Central memory CD8-positive, alpha-beta T cell (primary cell): ENCODE measurements at regions not wholly inside any gene's neighbourhood (a gene's known extent, or its start where the extent isn't known, plus 50 kb on each side); places are given as distances from the start of the nearest gene placed in this dataset.

Experiments
- ATAC-seq: fragments of 150-1000 bp; cut with Tn5 transposase; replicated peaks from 2 replicates; pipeline ENCODE4 v1.10.0; 2022; ENCODE audit warnings: mild to moderate bottlenecking, moderate FRiP score, moderate number of reproducible peaks; ENCODE audit not compliant: poor library complexity, severe bottlenecking; ENCODE audit errors: extremely low read depth
- DNase-seq, 2 donors: peaks; one replicate each; pipeline ENCODE4 v3.0.0; 2021; ENCODE audit warnings: low spot score in 2 of 2
- H3K27ac Mint-ChIP-seq: one replicate; pipeline ENCODE4 v1.8.0; 2022; ENCODE audit warnings: low read depth, mild to moderate bottlenecking, moderate library complexity, mixed read lengths
- H3K27me3 Mint-ChIP-seq: one replicate; pipeline ENCODE4 v1.8.0; 2022; ENCODE audit warnings: mixed read lengths
- H3K36me3 Mint-ChIP-seq: one replicate; pipeline ENCODE4 v1.8.0; 2022; ENCODE audit warnings: mild to moderate bottlenecking, moderate library complexity, mixed read lengths; ENCODE audit not compliant: insufficient read depth
- H3K4me1 Mint-ChIP-seq: one replicate; pipeline ENCODE4 v1.8.0; 2022; ENCODE audit warnings: mixed read lengths
- H3K4me3 Mint-ChIP-seq: one replicate; pipeline ENCODE4 v1.8.0; 2022; ENCODE audit warnings: mild to moderate bottlenecking, moderate library complexity, mixed read lengths
- H3K9me3 Mint-ChIP-seq: one replicate; pipeline ENCODE4 v1.8.0; 2022; ENCODE audit warnings: mixed read lengths

DNA sequence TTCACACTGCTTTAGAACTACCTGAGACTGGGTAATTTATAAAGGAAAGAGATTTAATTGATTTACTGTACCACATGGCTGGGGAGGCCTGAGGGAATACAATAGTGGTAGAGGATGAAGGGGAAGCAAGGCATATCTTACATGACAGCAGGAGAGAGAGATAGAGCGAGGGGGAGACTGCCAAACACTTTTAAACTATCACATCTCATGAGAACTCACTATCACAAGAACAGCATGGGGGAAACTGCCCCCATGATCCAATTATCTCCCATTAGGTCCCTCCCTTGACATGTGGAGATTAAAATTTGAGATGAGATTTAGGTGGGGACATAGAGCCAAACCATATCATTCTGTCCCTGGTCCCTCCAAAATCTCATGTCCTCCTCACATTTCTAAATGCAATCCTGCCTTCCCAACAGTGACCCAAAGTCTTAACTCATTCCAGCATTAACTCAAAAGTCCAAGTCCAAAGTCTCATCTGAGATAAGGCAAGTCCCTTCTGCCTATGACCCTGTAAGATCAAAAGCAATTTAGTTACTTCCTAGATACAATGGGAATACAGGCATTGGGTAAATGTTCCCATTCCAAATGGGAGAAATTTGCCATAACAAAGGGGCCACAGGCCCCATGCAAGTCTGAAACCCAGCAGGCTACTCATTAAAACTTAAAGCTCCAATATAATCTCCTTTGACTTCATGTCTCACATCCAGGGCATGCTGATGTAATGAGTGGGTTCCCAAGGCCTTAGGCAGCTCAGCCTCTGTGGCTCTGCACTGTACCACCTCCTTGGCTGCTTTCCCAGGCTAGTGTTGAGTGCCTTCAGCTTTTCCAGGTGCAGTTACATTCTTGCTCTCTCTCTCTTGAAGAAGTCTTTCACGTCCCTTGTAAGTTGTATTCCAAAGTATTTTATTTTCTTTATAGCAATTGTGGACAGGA, 481.7 kb upstream of the TGFBR2 start:
- Mint-ChIP-seq H3K4me3 (no peak overlapping the region), H3K36me3 (peaks cover 2% of the 10 kb centered on the region), H3K27ac (no peak overlapping the region), H3K9me3 (peaks cover 5% of the 10 kb centered on the region), H3K4me1 (no peaks in the 10 kb centered on the region), H3K27me3 (peaks cover 18% of the 10 kb centered on the region)
- ATAC-seq (no peak), DNase-seq (no peak)

DNA sequence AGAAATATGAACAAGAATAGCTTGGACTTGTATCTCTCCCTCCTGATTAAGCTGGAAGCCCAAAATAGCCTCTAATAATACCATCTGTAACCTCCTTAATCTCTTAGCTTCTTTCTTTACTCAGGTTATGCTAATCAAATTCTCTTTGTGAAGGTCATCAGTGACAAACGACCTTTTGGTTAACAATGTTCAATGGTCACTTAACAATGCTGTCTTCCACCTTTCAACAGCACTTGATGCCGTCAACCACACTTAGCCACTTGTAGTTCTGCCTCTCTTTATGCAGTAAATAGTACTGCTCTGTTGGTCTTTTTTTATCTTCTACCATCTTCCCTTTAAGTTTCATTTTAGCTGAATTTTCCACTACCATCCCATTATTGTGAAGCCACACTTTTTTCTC, 476.6 kb upstream of the TGFBR2 start:
- H3K27ac Mint-ChIP-seq: no peak overlapping the region
- H3K4me1 Mint-ChIP-seq: no peaks in the 10 kb centered on the region
- peaks cover 2% of the 10 kb centered on the region for H3K36me3 Mint-ChIP-seq
- peaks cover 5% of the 10 kb centered on the region for H3K9me3 Mint-ChIP-seq
- DNase-seq: no peak
- no peak for ATAC-seq
- no peak overlapping the region for H3K4me3 Mint-ChIP-seq
- H3K27me3 Mint-ChIP-seq: peaks cover 14% of the 10 kb centered on the region

DNA sequence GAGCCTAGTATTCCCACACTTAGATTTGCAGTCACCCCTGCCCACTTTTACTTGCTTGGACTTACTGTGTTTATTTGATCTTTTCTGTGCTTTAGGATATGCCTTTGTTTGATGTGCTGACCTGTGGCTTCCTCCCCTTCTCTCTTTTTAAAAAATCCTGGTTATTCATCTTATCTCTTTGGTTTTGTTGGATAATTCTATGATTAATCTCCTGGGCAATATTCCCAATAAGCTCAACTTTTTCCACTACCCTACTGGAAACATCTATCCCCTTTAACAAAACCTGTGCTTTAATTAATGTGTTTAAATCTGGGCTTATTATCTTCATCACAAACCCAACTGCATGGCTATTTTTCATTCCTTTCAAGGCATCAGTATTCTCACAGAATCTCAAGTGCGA, 476.0 kb upstream of the TGFBR2 start:
- peaks cover 20% of the 10 kb centered on the region for H3K27me3 Mint-ChIP-seq
- no peaks in the 10 kb centered on the region for H3K4me1 Mint-ChIP-seq

DNA sequence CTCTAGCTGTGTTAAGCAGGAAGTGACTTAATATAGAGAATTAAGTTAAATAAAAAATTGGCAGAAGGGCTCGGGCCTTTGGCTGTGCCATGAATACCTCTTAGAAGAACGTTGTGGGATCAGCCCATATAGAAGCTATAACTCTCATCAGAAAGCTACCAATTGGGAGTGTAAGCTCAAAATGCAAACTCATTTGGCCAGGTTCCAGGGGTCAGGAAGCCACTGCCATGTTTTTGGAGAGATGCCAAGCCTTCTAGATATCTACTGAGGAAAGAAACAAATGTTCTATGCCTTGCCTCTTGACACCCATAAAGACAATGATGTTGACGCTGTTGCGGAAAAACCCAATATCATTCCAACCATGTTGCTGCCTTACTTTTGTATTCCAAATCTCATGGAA, 475.2 kb upstream of the TGFBR2 start:
- Mint-ChIP-seq H3K9me3 (peaks cover 5% of the 10 kb centered on the region), H3K36me3 (peaks cover 2% of the 10 kb centered on the region), H3K4me3 (no peak overlapping the region), H3K27me3 (peaks cover 25% of the 10 kb centered on the region), H3K27ac (no peak overlapping the region), H3K4me1 (no peaks in the 10 kb centered on the region)
- DNase-seq (no peak), ATAC-seq (no peak)

More for the DNA sequence above, 476.0 kb upstream of the TGFBR2 start:
- ATAC-seq: no peak
- Mint-ChIP-seq H3K9me3 (peaks cover 5% of the 10 kb centered on the region), H3K27ac (no peak overlapping the region), H3K36me3 (peaks cover 2% of the 10 kb centered on the region), H3K4me3 (no peak overlapping the region)
- no peak for DNase-seq

DNA sequence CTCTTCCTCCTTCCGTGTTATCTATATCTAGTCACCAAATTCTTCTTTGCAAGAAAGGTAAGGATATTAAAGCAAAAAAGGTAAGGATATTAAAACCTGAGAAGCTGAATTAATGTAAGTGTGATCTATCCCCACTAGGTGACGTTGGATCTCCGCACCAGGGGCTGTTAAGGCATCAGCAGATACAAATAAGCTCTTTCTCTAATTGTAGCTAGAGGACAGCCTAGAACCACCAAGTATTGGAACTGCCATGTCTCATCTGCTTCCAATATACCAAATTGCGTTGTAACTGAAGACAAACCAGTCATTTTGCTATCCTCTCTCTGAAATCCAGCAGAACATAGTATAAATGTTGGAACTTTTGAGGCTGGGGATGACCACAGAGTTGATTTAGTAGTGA, 471.2 kb upstream of the TGFBR2 start:
- Mint-ChIP-seq H3K4me1 (no peaks in the 10 kb centered on the region), H3K36me3 (no peaks in the 10 kb centered on the region), H3K27ac (no peak overlapping the region), H3K4me3 (no peak overlapping the region), H3K9me3 (no peaks in the 10 kb centered on the region), H3K27me3 (peaks cover 20% of the 10 kb centered on the region)
- ATAC-seq (no peak), DNase-seq (no peak)

DNA sequence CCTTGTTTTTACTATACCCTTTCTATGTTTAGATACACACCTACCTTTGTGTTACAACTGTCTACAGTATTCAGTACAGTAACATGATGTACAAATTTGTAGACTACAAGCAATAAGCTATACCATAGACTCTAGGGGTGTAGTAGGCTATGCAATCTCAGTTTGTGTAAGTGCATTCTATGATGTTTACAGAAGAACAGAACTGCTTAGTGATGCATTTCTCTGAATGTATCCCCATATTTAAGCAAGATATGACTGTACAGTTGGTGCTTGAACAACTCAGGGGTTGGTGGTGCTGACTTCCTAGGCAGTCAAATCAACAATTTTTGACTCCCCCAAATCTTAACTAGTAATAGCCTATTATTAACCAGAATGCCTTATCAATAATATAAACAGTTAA, 467.1 kb upstream of the TGFBR2 start:
- Mint-ChIP-seq H3K27me3 (peaks cover 20% of the 10 kb centered on the region), H3K9me3 (no peaks in the 10 kb centered on the region), H3K27ac (no peak overlapping the region), H3K36me3 (no peaks in the 10 kb centered on the region), H3K4me3 (no peak overlapping the region), H3K4me1 (no peaks in the 10 kb centered on the region)
- DNase-seq (no peak), ATAC-seq (no peak)

DNA sequence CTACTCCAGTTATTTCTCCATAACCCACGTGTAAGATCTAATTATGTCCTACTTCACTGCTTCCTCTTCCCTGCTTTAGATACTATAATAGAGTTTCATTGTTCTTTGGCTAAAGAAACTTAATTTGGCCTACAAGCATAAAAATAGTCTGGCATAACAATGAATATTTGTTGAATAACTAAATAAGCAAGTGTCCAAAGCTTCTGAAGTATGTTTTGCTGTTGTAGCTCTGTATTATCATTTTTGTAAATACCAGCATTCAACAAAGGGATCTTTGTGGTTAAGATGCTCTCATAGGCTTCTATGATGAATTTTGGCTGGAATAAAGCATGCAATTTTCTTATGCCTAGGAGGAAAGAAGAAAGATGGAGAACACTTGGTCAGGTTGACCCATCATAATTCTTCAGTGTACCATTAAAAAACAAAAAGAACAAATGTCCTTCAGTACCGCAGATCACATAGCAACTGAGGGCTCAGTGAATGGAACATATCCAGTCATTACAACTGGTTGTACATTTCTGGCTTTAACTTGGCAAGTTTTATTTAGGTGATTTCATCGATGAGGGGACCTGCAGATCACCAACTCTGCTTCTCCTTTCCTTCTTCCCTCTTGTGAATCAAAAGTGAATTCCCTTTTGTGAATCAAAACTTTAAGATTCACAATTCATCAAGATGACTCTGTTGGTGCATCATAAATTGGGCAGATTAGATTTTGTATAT, 465.9 kb upstream of the TGFBR2 start:
- Mint-ChIP-seq H3K36me3 (no peaks in the 10 kb centered on the region), H3K4me1 (no peaks in the 10 kb centered on the region), H3K27me3 (peaks cover 11% of the 10 kb centered on the region), H3K4me3 (no peak overlapping the region), H3K27ac (no peak overlapping the region), H3K9me3 (no peaks in the 10 kb centered on the region)
- DNase-seq: no peak
- no peak for ATAC-seq

DNA sequence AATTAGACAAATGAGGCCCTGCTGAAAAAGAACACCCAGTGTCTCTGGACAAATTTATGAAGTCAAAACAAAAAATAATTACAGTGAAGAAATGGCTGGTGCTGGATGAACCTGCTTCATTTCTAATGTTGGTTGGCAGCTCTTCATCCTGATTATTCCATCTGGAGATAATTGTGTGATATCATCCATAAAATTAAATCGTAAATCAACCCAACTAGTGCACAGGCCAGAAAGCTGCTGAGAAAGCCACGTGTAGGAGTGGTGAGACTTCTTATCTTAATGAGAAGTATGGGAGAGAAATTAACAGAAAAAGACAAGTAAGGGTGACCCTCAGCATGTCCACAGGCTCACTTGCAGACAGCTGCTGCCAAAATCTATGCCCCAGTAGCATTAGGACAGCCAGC, 465.2 kb upstream of the TGFBR2 start:
- Mint-ChIP-seq H3K4me1 (no peaks in the 10 kb centered on the region), H3K9me3 (no peaks in the 10 kb centered on the region), H3K27ac (no peak overlapping the region), H3K27me3 (peaks cover 6% of the 10 kb centered on the region), H3K36me3 (no peaks in the 10 kb centered on the region), H3K4me3 (no peak overlapping the region)
- DNase-seq: no peak
- no peak for ATAC-seq

DNA sequence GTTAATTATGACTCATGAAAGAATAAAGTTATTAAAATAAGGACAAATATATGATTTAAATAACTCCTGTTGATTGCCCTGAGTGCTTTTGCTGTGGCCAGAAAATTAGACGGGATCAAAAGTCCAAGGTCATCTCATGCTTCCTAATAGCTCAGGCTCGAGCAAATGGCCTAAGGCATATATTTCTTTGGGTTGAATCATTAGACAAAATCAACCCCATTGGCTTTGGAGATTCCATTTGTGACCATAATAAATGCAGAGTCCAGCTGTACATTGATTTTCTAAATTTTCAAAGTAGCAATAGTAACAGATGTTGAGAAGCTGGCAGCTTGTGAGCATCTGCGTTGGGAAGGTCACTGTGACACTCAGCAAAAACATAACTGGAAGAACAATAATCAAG, 464.5 kb upstream of the TGFBR2 start:
- Mint-ChIP-seq H3K27ac (no peak overlapping the region), H3K4me3 (no peak overlapping the region), H3K27me3 (no peaks in the 10 kb centered on the region), H3K9me3 (no peaks in the 10 kb centered on the region), H3K36me3 (no peaks in the 10 kb centered on the region), H3K4me1 (no peaks in the 10 kb centered on the region)
- DNase-seq (no peak), ATAC-seq (no peak)

DNA sequence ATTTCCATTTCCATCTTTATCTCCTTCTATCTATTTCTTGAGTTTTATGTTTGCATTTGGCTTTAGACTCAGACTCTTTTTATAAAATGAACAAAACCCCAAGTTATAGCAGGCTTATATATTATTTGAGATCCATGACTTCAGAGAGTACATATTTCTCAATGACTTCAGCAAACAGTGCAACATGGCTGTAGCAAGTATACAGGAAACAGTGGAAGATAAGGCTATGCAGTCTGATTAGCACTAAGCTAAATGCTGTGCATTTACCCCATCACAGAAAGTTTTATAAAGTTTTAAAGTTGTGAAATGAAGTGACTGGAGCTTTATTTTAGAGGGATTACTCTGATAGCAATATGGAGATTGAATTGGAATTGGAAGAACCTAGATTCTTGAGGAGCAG, 463.5 kb upstream of the TGFBR2 start:
- Mint-ChIP-seq H3K27ac (no peak overlapping the region), H3K4me3 (no peak overlapping the region), H3K9me3 (no peaks in the 10 kb centered on the region), H3K36me3 (no peaks in the 10 kb centered on the region), H3K27me3 (no peaks in the 10 kb centered on the region), H3K4me1 (no peaks in the 10 kb centered on the region)
- ATAC-seq (no peak), DNase-seq (no peak)

DNA sequence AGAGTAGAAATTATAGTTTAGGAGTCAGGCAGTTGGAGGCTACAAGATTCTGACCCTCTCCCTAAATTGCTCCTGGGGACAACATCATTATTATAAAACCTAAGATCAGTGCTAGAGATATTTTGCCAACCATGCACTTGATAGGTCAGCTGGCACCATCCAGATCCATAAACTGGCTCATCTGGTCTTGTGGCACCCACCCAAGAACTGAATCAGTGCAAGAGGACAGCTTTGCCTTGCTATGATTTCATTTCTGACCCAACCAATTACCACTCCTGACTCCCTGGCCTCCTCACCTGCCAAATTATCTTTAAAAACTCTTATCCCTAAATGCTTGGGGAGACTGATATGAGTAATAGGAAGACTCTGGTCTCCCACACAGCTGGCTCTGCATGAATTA, 461.1 kb upstream of the TGFBR2 start:
- H3K36me3 Mint-ChIP-seq: no peaks in the 10 kb centered on the region
- no peaks in the 10 kb centered on the region for H3K4me1 Mint-ChIP-seq
- H3K27ac Mint-ChIP-seq: no peak overlapping the region
- no peaks in the 10 kb centered on the region for H3K9me3 Mint-ChIP-seq
- ATAC-seq (no peak), DNase-seq (no peak)
- no peak overlapping the region for H3K4me3 Mint-ChIP-seq
- H3K27me3 Mint-ChIP-seq: no peaks in the 10 kb centered on the region

DNA sequence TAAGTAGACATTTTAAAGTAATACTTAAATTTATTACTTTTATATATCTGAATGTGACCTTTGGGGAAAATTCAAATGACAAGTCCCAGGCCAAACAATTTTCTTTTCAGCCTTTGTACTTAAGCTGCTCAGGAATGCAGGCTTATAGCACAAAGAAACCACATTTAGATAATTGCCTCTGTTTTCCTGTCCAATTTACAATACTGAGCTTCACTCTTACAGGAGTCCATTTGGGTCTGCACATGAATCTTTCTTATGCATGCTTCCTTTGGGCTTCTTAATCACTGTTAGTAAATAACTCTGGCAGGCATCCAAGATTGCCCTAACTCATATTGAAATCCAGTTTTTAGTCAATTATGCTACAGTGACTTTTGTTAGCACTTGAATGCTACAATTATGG, 459.4 kb upstream of the TGFBR2 start:
- Mint-ChIP-seq H3K4me1 (no peaks in the 10 kb centered on the region), H3K36me3 (no peaks in the 10 kb centered on the region), H3K27ac (no peak overlapping the region), H3K9me3 (no peaks in the 10 kb centered on the region), H3K27me3 (no peaks in the 10 kb centered on the region), H3K4me3 (no peak overlapping the region)
- ATAC-seq (no peak), DNase-seq (no peak)

DNA sequence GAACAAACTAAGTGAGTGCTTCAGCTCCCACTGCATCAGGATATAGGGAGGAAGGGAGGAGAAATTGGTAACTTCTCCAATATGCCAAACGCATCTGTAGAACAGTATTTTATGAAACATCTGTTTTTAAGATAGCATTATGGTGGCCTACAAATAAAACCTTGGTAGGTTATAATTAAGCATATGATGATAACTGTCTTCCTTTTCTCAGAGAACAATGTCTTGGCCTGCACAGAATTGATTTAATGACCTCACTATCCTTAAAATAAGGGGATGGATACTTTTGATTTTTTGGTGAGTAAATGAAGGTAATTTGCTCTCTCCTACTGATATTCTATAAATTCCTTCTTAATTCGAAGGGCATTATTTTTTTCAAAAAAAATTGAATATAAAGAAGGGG, 451.5 kb upstream of the TGFBR2 start:
- H3K27me3 Mint-ChIP-seq: peaks cover 19% of the 10 kb centered on the region
- DNase-seq: no peak
- H3K4me1 Mint-ChIP-seq: no peaks in the 10 kb centered on the region
- no peak for ATAC-seq
- H3K9me3 Mint-ChIP-seq: no peaks in the 10 kb centered on the region
- H3K27ac Mint-ChIP-seq: no peak overlapping the region
- no peak overlapping the region for H3K4me3 Mint-ChIP-seq
- no peaks in the 10 kb centered on the region for H3K36me3 Mint-ChIP-seq
